MCF 10A (cell line): ENCODE measurements at regions not wholly inside any gene's neighbourhood (a gene's known extent, or its start where the extent isn't known, plus 50 kb on each side); places are given as distances from the start of the nearest gene placed in this dataset.

Source experiments
- BruUV-seq: library from RNA; stranded (reverse); fragments of 400-500 nt; replicated peaks from 2 replicates; lab custom pipeline; 2021; lab: Mats Ljungman, UMichigan
- CTCF ChIA-PET: fragments of 300-600 bp; sonication (Branson Sonifier 250); formaldehyde crosslinking; extraction: SDS; loops from one replicate; lab custom pipeline; 2021; ENCODE audit warnings: antibody characterized with exemption, inconsistent platforms; lab: Yijun Ruan, JAX
- POLR2A ChIA-PET: fragments of 300-600, 350-650 bp; sonication (Branson Sonifier 250); formaldehyde crosslinking; extraction: SDS; loops from one replicate; lab custom pipeline; 2020; ENCODE audit warnings: antibody characterized with exemption, inconsistent platforms; lab: Yijun Ruan, JAX
- DNase-seq: peaks from one replicate; pipeline ENCODE4 v3.0.0-alpha.2; 2018; ENCODE audit not compliant: unreplicated experiment
- H3K27ac Mint-ChIP-seq: one replicate; pipeline ENCODE4 v1.8.0; 2022; ENCODE audit warnings: mild to moderate bottlenecking, low read depth, mixed read lengths; ENCODE audit not compliant: unreplicated experiment
- H3K27me3 Mint-ChIP-seq: one replicate; pipeline ENCODE4 v1.8.0; 2022; ENCODE audit warnings: mixed read lengths; ENCODE audit not compliant: insufficient read depth, unreplicated experiment
- H3K36me3 Mint-ChIP-seq: one replicate; pipeline ENCODE4 v1.8.0; 2022; ENCODE audit warnings: mild to moderate bottlenecking, moderate library complexity, mixed read lengths; ENCODE audit not compliant: insufficient read depth, unreplicated experiment
- H3K4me1 Mint-ChIP-seq: one replicate; pipeline ENCODE4 v1.8.0; 2022; ENCODE audit warnings: mixed read lengths; ENCODE audit not compliant: insufficient read depth, unreplicated experiment
- H3K4me3 Mint-ChIP-seq: one replicate; pipeline ENCODE4 v1.8.0; 2022; ENCODE audit warnings: mild to moderate bottlenecking, moderate library complexity, mixed read lengths; ENCODE audit not compliant: unreplicated experiment
- H3K9me3 Mint-ChIP-seq: one replicate; pipeline ENCODE4 v1.8.0; 2022; ENCODE audit warnings: mixed read lengths; ENCODE audit not compliant: unreplicated experiment
- intact Hi-C: fragments of 100-400 bp; cut with micrococcal nuclease; formaldehyde crosslinking; loops from 2 replicates; pipeline ENCODE4 v1.14.1; 2022
- TF ChIP-seq, protein P1 (sequence below): fragments of 200-600 bp; IDR thresholded peaks from one replicate; pipeline ENCODE4 v1.8.0; 2022; ENCODE audit warnings: antibody characterized with exemption, mild to moderate bottlenecking; ENCODE audit not compliant: unreplicated experiment

DNA sequence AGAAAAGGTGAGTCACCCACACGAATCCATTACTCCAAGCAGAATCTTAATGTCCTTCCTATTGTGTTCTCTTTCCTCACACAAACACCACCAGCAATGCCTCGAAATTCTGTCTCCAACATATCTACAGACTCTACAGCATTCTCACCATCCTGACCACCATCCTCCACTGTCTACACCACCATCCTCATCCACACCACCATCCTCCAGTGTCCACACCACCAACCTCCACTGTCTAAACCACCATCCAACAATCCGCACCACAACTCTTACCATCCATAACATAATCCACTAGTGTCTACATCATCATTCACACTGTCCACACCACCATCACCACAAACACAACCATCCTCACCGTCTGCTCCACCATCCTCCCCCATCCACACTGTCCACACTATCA lies 121.6 kb upstream of the ALKAL2 start:
- POLR2A ChIA-PET: no interaction called here
- DNase-seq: no peak
- no TSS peak for BruUV-seq
- H3K27me3 Mint-ChIP-seq: no peaks in the 10 kb centered on the region
- no peaks in the 10 kb centered on the region for H3K36me3 Mint-ChIP-seq
- TF ChIP-seq, protein P1, sequence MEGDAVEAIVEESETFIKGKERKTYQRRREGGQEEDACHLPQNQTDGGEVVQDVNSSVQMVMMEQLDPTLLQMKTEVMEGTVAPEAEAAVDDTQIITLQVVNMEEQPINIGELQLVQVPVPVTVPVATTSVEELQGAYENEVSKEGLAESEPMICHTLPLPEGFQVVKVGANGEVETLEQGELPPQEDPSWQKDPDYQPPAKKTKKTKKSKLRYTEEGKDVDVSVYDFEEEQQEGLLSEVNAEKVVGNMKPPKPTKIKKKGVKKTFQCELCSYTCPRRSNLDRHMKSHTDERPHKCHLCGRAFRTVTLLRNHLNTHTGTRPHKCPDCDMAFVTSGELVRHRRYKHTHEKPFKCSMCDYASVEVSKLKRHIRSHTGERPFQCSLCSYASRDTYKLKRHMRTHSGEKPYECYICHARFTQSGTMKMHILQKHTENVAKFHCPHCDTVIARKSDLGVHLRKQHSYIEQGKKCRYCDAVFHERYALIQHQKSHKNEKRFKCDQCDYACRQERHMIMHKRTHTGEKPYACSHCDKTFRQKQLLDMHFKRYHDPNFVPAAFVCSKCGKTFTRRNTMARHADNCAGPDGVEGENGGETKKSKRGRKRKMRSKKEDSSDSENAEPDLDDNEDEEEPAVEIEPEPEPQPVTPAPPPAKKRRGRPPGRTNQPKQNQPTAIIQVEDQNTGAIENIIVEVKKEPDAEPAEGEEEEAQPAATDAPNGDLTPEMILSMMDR: no peak
- H3K4me1 Mint-ChIP-seq: no peaks in the 10 kb centered on the region
- H3K27ac Mint-ChIP-seq: no peak overlapping the region
- no peak overlapping the region for H3K4me3 Mint-ChIP-seq
- CTCF ChIA-PET: no interaction called here
- intact Hi-C loops: no loop called here
- peaks cover 22% of the 10 kb centered on the region for H3K9me3 Mint-ChIP-seq

DNA sequence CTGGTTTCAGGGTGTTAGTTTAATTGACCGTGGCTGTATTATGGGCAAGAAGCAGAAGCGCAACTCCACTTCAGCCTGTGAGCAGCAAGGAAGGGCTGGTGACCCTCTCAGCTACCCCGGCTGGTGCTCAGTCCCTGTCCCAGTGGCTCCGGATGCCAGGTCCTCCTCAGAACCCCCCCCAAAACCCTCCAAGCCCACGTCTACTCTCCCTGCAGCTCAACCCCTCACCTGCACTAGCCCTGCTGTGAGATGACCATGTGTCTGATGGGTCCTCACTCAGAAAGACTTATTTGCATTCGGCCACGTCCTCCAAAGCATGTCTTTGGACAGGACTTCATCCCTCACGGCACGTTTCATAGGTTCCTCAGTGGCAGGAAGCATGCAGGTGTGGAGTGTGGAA lies 119.7 kb upstream of the ALKAL2 start:
- DNase-seq: no peak
- POLR2A ChIA-PET: interaction anchor here (0.6 to 0.9 kb wide), 2 partner anchors 8 to 15 kb away, joined by 3 to 4 read pairs; no protein-coding TSS in a partner anchor
- Mint-ChIP-seq H3K27me3 (no peaks in the 10 kb centered on the region), H3K4me1 (no peaks in the 10 kb centered on the region), H3K27ac (no peak overlapping the region), H3K4me3 (no peak overlapping the region), H3K9me3 (peaks cover 19% of the 10 kb centered on the region), H3K36me3 (no peaks in the 10 kb centered on the region)
- intact Hi-C loops: no loop called here
- CTCF ChIA-PET: interaction anchor here (0.7 to 0.9 kb wide), 2 partner anchors 8 to 32 kb away, joined by 3 to 4 read pairs; no protein-coding TSS in a partner anchor
- no TSS peak for BruUV-seq
- TF ChIP-seq, protein P1: no peak

DNA sequence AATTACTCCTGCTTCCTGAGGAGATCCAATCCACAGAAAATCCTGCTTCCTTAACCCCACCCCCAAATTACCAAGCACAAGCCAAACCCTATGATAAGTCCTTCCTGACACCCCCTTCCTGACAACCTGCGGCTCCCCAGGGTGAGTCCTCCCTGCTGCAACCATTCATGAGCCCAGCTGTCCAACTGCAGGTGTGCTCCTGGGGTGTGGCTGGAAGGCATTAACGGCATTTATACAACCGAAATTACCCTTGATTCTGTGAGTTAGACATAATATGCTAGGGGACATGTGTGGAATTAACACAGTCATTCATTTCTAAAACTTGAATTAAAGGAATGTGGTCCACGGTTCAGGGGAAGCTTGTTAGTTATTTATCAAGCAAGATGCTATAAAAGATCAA lies 119.0 kb upstream of the ALKAL2 start:
- no peaks in the 10 kb centered on the region for H3K27me3 Mint-ChIP-seq
- no peak overlapping the region for H3K4me3 Mint-ChIP-seq
- H3K27ac Mint-ChIP-seq: no peak overlapping the region
- DNase-seq: no peak
- peaks cover 19% of the 10 kb centered on the region for H3K9me3 Mint-ChIP-seq
- TF ChIP-seq, protein P1: no peak
- no TSS peak for BruUV-seq
- no peaks in the 10 kb centered on the region for H3K36me3 Mint-ChIP-seq
- intact Hi-C loops: no loop called here
- CTCF ChIA-PET: interaction anchor here (0.6 to 0.9 kb wide), 2 partner anchors 9 to 31 kb away, joined by 3 read pairs; no protein-coding TSS in a partner anchor
- POLR2A ChIA-PET: interaction anchor here (0.6 kb wide), 1 partner anchor 8 kb away, joined by 4 read pairs; no protein-coding TSS in a partner anchor
- H3K4me1 Mint-ChIP-seq: no peaks in the 10 kb centered on the region

DNA sequence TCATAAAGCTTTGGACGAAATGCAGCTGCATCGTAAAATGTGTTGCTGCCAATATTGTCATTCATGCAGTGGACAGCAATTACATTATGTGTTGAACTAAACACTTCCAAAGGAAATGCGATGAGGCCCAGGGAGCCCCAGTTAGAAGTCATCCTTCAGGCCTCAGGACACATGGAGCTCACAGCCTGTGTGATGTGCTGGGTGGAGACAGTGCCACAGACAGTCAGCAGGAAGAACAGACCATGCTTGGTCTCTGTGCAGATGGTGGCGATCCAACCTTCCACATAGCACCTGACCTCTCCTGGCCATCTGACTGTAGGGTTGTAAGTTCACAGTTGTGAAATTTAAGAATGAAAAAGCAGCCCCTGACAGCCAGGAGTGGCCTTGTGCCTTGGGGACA lies 118.3 kb upstream of the ALKAL2 start:
- no peak overlapping the region for H3K27ac Mint-ChIP-seq
- POLR2A ChIA-PET: no interaction called here

More for the DNA sequence above, 118.3 kb upstream of the ALKAL2 start:
- TF ChIP-seq, protein P1: no peak
- intact Hi-C loops: no loop called here
- DNase-seq: no peak
- CTCF ChIA-PET: interaction anchor here (0.6 to 0.7 kb wide), 2 partner anchors 9 to 32 kb away, joined by 3 read pairs; no protein-coding TSS in a partner anchor
- Mint-ChIP-seq H3K9me3 (peaks cover 19% of the 10 kb centered on the region), H3K36me3 (no peaks in the 10 kb centered on the region), H3K27me3 (no peaks in the 10 kb centered on the region), H3K4me1 (no peaks in the 10 kb centered on the region), H3K4me3 (no peak overlapping the region)
- no TSS peak for BruUV-seq
